NCI-H1694 treated with DMSO at 0.1 percent for 48 hours (cell line): ENCODE measurements at regions not wholly inside any gene's neighbourhood (a gene's known extent, or its start where the extent isn't known, plus 50 kb on each side); places are given as distances from the start of the nearest gene placed in this dataset.
"Not testable (repeated sequence)": the region's sequence is repeated elsewhere in the genome, so short reads cannot be mapped to it uniquely, and the experiment has no call there.

Experiments used
- DNase-seq: peaks from one replicate; lab custom pipeline; 2025; lab: John Stamatoyannopoulos, UW

DNA sequence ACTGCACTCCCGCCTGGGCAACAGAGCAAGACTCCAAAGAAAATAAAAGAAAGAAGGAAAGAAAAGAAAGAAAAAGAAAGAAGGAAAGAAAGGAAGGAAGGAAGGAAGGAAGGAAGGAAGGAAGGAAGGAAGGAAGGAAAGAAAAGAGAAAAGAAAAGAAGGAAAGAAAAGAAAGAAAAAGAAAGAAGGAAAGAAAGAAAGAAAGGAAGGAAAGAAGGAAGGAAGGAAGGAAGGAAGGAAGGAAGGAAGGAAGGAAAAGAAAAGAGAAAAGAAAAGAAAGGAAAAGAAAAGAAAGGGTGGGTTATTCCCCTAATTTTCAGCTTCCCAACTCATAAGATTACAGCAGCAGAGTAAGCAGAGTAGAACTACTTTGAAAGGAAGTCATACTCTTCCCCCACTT is 64.4 kb downstream of the TMEM200C start:
- DNase-seq: not testable (repeated sequence)

DNA sequence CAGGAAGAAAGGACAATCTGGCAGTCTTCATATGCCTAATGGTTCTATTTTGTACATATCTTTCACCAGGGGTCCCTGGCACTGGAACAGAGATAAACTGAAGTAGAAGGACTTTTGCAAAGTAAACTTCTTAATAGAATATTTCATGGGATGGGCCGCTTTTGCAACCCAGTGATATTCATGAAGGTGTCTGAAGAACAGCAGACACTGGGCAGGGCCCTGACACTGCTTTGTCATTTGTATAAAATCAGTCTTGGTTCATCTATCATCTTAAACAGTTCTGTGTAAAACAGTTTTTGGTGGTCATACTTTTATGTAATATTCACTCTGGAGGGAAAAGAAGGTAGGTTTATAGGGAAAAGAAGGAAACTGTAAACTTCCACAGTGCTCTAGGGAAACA is 66.4 kb downstream of the TMEM200C start:
- no peak for DNase-seq

DNA sequence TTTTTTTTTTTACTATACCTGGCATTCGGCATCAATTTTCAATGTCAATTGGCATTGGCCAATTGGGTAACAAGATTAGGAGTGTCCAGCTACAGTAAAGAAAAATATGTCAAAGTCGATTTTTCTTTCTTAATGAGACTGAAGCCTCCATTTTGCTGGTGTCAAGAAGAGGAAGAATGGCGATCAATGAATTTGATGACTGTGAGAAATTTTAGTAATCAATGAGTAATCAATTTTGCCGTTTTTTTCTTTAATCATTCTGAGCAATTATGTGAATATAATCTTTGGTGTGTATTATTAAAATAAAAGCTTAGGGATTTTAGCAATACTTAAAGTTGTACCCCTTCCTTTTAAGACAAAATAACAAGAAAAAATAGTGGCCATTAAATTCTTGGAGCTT is 69.7 kb downstream of the TMEM200C start:
- DNase-seq: no peak

DNA sequence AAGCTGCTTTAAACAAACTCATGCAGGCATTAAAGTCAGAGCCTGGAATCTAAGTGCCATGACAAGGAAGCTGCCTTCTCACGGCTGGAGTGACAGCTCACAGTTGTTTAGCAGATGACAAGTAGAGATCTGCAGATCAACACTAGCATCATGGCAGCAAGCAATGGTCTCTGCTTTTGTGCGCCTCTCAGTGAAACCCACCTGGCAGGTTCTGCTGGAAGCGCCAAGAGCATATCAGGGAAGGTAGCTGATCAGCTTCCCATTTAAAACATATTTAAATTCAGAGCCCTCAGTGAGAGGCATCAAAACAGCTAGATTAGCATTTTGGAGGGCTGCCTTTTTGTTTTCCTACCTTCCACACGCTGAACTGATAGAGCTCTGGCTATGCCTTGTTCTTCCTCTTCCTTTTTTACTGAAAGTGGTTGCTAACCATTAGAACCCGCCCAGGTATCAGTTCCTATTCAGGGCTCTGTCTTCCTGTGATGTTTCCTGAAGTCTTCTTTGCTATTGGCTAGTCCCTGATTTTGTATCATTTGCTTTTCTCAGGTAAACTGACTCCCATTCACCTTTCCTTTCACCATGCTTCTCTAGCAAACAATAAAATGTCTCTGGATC is 70.8 kb downstream of the TMEM200C start:
- no peak for DNase-seq

DNA sequence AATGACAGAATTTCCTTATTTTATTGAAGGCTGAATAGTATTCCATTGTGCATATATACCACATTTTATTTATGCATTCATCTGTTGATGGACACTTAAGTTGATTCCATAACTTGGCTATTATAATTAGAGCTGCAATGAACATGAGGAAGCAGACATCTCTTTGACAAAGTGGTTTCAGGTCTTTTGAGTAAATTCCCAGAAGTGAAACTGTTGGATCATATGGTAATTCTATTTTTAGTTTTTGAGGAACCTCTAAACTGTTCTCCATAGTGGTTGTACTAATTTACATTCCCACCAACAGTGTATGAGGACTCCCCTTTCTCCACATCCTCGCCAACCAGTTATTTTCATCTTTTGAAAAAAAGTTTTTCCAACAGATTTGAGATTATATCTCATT is 77.5 kb downstream of the TMEM200C start:
- no peak for DNase-seq

DNA sequence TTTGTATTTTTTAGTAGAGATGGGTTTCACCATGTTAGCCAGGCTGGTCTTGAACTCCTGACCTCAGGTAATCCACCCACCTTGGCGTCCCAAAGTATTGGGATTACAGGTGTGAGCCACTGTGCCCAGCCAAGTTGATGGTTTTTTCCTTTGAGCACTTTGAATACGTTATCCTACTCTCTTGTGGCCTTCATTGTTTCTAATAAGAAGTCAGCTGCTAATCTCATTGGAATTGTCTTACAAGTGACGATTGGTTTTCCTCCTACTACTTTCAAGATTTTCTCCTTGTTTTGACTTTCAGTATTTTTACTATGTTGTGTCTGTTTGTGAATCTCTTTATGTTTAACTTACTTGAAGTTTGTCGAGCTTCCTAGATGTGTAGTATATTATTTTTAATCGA is 88.5 kb downstream of the TMEM200C start:
- DNase-seq: no peak

DNA sequence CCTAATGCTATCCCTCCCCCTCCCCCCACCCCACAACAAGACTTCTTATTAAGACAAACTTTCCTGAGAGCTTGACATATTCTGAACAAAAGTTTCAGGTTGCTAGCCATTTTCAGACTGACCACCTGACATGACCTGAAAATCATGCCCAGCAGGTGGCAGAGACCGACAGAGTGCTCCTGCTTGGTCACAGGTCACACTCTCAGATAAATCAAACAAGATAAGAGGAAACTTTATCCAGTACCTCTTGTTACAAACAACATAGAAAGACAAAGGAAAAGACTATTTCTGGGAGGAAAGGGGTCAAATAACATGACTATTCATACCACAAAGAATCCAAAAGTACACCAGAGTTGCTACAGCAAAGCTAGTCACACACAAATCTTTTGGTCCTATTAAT is 107.4 kb downstream of the TMEM200C start:
- DNase-seq: no peak

DNA sequence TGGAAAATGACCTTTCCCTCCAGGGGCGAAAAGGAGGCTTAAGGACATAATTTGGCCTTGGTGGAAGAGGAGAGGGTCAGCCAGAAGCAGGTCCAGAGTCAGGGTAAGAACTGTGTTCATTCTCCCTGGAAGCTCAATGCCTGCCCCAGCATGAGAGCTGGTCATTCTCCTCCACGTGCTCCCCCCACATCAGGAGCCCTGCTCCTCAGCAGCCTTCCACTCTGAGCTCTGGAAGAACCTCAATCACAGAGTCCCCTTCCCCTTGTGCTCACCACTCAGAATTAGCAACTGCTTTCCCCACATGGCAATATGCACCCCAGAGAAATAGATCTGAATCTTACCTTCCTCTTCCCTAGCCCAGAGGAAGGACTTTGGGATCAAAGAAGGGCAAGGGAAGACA is 115.4 kb downstream of the TMEM200C start:
- DNase-seq: no peak

DNA sequence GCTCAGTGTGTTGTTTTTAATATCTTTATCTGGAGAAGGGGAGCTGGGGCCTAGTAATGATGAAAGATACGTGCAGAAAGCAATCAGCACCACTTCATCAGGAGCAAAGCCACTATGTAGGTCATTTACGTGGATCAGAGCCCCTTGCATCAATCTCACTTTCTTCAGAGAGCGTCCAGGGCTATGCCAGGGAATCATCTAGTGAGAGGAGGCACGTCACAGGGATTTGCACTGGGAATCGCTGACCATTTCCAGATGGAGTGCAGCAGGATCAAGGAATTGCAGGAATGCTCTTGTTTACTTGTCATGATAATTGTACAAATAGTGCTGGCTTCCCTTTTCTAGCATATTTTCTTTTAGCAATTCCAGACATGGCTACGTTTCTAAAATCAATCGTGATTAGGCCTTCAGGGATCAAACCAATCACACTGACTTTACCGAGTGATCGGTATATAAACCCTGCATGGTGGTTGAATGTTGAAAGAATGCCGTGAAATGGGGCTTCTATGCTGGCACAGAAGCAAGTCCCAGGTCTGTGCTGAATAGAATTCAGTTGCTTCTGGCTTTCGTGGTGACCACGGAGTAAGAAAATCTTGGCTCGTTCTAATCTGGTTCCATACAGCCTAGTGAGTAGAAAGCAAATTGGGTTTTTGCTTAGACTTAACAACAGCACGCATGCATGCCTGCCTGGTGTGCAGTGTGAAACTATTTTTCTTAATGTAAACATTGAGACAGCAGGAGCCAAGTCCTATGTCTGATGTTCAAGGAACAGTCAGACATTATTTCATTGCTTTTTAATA is 122.8 kb downstream of the TMEM200C start:
- no peak for DNase-seq

DNA sequence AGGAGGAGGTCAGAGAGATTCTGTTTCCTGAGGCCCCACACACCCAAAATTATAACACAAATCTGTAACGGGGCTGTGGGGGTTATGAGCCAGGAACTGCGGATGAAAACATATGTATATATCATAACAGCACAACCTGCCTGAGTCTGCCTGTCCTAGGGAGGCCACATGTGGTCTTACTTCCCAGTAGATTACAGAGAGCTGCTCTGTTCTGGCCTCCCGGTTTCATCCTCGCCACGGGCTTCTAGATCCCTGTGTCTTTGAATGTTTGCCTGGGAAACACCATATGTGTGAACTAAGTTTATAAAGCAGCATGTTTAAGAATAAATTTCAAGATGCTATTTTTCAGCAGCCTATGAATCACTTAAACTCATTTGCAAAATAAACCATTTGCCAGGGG is 124.0 kb downstream of the TMEM200C start:
- no peak for DNase-seq

DNA sequence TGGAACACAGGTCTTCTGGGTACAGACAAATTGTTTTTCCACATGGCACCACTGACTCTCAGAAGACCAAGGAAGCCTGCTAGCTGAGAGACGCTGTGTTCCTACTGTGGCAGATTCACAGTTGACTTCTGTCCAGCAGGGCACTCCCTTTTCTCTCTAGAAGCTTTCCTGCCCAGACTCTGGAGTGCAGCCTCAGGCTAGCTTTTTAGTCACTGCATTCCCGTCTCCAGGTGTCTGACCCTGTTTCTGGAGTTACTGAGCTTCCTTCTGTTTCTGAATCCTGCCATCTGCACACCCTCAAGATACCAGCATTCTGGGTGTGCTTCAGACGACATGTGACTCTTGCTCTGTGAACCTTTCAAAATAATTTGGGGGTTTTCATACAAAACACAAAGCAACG is 125.1 kb downstream of the TMEM200C start:
- DNase-seq: no peak

DNA sequence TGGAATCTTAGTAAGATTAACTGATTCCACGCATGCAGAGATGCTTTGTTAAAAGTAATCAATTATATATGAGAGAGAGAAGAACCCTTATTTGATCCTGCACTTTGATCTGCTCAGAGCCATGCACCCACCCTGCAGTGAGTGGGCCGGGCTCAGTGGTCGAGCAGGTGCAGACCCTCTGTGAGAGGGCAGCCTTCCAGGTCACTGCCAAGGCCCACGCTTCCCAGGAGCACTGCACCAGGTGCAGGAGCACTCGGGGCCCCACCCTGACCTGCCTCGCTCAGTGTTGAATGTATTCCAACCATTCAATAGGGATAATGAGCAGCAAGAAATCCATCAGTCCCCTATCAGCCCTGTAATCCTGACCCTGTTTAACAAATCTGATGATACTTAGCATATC is 126.9 kb downstream of the TMEM200C start:
- DNase-seq: no peak

DNA sequence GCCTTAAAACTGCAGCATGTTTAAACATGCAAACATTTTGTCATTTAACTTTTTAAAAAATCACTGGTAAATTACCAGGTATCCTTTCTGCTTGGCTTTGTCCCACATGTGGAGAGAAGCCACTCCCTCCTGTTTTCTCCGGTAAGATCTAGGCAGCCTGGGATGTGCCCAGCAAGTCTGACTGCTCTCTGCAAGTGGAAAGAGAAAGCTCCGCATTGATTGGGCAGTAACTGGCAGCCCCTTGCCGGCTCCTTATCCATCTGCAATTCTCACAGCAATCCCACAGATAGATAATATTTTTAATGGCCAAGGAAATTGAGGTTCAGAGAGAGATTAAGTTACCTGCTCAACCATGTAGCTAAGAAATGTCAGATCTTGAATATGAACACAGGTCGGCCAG is 136.1 kb downstream of the TMEM200C start:
- no peak for DNase-seq

DNA sequence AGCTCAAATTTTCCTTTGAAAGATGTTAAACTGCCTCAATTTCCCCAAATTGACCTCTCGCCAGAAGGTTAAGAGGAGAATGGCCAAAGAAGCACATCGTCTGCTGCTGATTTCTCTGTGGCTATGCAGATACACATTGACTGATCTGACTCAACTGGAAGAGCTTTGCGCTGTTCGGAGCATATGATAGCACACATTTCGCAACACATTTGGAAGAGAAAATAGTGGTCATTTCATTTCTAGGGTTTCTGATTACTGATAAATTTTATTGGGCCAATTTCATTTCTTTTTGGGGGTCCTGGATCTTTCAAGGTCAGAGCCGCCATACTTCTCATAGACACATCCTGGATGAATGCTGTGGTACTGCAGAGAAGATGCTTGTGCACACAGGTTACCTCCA is 138.5 kb downstream of the TMEM200C start:
- no peak for DNase-seq

DNA sequence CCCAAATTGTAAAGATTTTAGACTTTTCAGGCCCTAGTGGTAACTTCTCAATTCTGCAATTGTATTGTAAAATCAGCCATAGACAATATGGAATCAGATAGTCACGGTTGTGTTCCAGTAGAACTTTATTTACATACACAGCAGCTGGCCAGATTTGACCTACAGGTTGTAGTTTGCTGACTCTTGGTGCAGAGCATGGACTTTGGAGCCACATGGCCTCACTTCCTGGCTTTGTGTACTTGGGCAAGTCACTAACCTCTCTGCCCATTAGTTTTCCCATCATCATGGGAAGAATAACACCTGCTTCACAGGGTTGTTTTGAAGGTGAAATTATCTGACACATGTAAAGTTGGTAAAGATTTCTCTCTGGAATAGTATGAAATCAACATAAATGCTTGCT is 147.6 kb downstream of the TMEM200C start:
- no peak for DNase-seq

DNA sequence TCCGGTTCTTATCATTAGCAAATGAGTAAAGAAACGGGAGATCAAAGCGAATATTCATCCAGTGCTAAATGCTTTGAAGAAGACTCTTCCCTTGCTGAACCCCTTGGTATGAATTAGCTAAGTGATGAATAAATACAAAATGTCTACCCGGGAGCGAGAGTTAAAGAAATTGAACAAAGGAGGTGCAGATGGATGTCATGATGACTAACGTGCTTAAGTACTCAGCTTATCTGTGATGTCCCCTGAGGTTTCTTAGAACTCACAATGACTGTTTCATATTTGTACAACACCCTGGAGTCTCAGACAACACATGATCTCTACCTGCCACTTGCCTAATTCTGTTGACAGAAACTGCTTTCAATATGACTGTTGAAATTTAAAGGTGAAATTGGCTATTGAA is 148.5 kb downstream of the TMEM200C start:
- DNase-seq: no peak

DNA sequence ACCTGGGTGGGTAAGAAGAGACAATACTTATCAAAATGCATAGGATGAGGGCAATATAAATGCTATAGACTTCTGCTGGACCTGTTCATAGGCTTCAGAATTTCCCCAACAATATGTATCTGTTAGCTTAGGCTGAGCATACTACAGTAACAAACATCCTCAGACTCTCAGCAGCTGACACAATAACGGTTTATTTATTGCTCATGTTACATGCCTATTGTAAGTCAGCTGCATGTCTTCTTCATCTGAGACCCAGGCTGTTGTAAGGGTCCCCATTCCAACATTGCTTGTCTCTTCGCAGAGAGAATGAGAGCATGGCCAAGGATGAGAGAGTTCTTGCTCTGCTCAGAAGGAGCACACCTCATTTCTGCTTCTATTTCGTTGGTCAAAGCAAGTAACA is 150.7 kb downstream of the TMEM200C start:
- DNase-seq: no peak

DNA sequence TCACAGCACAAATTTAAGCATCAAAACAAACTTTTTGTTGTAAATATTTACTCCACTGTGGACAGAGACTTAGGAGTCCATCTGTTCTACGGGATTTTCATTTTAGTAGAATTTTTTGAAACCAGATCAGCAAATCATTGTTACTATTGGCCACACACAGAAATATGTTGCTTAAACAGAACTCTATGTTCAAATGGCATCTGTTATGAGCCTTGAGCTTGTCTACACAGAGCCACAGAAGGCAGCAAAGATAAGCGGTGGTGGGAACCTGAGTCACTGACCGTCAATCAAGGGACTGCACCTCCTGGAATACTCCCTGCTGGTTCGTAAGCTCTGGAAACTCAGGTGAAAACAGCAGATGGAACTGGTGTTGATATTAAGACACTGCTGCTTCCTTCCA is 156.8 kb downstream of the TMEM200C start:
- DNase-seq: no peak

DNA sequence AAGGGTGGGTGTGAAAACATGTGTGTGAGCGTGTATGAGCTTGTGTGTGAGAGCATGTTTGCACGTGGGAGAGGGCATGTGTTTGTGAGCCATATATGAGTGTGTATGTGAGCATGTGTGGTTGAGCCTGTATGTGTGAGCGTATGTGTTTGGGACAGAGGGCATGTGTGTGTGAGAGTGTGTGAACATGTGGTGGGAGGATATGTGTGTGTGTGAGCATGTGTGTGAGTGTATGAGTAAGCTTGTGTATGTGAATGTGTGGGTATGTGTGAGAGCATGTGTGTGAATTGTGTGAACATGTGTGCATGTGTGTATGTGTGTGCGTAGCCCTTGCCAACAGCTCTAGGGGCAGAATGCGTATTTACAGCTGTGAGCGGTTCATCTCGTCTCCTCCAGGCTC is 163.0 kb downstream of the TMEM200C start:
- DNase-seq: no peak

DNA sequence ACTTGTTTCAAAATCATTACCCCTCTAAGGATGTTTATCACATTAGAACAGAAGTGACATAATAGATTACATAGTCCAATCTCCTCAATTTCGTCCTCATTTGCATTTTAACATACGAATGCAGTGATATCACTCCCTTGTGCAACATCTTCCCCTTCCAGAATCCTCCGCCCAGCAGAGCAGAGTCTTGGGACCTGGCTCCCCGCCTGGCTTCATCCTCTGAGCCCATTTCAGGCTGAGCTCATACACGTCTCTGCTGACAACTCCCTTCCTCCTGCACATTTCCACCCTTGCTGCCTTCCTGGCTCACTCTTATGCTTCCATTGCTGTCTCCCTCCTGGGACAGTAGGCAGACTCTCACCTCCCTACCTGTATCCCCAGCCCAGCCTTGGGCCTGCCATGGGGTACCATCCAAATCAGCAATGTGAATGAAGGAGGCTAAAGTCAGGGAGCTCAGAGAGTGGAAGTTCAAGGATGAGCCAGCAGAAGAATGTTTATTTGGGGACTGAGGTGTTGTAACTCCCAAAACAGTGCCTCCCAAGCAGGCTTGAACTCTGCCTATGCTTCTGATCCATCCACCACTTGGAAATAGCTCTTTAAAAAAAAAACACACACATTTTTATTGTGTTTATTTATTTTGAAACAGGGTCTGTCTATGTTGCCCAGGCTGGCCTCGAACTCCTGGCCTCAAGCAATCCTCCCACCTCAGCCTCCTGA is 165.2 kb downstream of the TMEM200C start:
- no peak for DNase-seq

DNA sequence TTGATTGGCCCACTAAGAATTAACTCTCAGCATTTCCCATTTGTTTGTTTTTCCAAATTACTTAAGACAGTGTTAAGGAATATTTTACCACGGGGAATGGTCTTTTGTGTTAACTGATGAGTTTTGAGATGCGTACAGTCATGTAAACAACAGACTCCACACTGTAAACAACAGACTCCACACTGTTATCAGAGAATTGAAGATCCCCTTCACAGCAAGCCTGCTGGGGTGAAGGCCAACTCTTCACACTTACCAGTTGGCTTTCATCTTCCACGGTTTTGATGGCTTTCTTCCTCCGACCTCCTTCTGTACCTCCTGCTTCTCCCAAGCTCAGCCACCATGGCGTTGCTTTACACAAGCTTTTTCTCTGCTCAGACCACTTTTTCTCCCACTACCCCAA is 166.8 kb downstream of the TMEM200C start:
- no peak for DNase-seq

DNA sequence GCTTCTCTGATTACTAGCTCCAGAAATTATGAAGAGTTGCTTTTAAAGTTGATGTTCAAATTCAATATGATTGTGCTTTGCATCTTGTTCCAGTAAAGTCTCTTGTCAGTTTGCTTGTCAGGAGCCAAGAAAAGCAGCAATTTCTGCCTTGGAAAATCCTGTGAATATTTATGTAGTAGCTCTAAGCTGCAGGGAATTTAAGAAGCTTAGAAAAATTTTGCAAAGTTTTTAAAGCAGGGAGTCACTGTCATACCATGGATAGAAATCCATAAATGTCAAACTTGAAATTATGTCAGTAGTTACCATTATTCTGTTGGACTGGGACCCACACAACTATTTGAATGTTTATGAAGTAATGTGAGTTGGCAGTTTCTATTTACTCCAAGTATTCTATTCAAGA is 169.3 kb downstream of the TMEM200C start:
- no peak for DNase-seq

DNA sequence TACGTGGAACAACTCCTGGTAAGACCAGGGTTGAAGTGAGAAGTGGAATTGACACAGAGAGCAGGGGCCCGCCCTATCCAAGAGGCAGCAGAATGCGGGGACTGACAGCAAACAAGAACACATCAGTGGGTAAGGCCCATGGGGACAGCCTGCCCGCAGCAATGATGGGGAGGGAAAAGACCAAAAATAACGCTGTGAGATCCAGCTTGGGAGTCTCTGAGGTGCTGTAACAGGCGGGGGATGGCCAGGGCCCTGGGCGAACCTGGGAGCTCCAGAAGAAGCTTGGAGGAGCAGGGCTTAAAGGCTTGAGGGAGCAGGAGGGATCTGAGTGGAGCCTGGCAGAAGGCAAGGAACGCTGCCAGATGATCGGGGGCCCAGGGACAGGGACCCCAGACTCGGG is 173.4 kb downstream of the TMEM200C start:
- DNase-seq: no peak
